Rectal smooth muscle tissue (tissue), 1 donor: ENCODE measurements at regions not wholly inside any gene's neighbourhood (a gene's known extent, or its start where the extent isn't known, plus 50 kb on each side); places are given as distances from the start of the nearest gene placed in this dataset.

ENCODE experiments used
- H3K27ac ChIP-seq: one replicate; pipeline ENCODE4 v1.7.0; 2013; ENCODE audit warnings: low read depth, low read length, inconsistent platforms
- H3K27me3 ChIP-seq: one replicate; pipeline ENCODE4 v1.7.0; 2013; ENCODE audit warnings: low read length; ENCODE audit not compliant: control insufficient read depth, insufficient read depth
- H3K36me3 ChIP-seq: one replicate; pipeline ENCODE4 v1.7.0; 2013; ENCODE audit warnings: low read length; ENCODE audit not compliant: control insufficient read depth, insufficient read depth
- H3K4me1 ChIP-seq: one replicate; pipeline ENCODE4 v1.7.0; 2013; ENCODE audit warnings: low read length; ENCODE audit not compliant: control insufficient read depth, insufficient read depth
- H3K4me3 ChIP-seq: one replicate; pipeline ENCODE4 v1.7.0; 2013; ENCODE audit warnings: low read length
- H3K9ac ChIP-seq: one replicate; pipeline ENCODE4 v1.7.0; 2013; ENCODE audit warnings: low read length

DNA sequence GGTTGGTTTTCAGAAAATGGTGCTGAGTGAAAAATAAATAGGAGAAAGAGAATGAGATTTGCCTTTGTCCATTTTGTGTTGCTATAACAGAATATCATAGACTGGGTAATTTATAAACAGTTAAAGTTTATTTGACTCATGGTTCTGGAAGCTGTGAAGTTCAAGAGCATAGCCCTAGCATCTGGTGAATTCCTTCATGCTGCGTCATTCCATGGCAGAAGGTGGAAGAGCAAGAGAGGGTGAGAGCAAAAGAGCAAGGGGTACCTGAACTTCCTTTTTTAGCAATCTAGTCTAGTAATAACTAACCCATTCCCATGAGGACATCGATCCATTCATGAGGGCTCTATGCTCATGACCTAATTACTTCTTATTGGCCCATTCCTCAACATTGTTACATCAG lies 209.1 kb upstream of the ZP4 start:
- no peaks in the 10 kb centered on the region for H3K4me1 ChIP-seq
- H3K27ac ChIP-seq: no peak overlapping the region
- no peak overlapping the region for H3K9ac ChIP-seq
- H3K27me3 ChIP-seq: no peaks in the 10 kb centered on the region
- H3K36me3 ChIP-seq: no peaks in the 10 kb centered on the region
- H3K4me3 ChIP-seq: no peak overlapping the region

DNA sequence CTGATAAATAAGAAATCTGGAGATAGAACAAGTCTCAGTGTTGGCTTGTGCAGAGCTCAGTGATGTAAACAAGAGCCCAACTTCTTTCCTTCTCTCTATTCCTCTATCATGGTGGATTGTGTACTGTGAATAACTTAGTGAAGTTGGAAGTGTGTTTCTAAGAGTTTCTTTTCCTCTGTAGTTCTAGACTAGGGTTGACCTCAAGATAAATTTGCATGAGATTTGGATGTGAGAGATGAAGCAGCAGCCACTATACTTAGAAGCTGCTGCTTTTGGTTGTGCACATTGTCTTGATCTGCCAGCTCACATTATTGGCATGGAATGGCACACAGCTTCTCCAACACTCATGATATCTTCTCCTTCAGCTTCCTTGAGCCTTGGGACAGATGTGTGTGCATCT lies 198.9 kb upstream of the ZP4 start:
- H3K9ac ChIP-seq: no peak overlapping the region
- H3K4me1 ChIP-seq: no peaks in the 10 kb centered on the region

DNA sequence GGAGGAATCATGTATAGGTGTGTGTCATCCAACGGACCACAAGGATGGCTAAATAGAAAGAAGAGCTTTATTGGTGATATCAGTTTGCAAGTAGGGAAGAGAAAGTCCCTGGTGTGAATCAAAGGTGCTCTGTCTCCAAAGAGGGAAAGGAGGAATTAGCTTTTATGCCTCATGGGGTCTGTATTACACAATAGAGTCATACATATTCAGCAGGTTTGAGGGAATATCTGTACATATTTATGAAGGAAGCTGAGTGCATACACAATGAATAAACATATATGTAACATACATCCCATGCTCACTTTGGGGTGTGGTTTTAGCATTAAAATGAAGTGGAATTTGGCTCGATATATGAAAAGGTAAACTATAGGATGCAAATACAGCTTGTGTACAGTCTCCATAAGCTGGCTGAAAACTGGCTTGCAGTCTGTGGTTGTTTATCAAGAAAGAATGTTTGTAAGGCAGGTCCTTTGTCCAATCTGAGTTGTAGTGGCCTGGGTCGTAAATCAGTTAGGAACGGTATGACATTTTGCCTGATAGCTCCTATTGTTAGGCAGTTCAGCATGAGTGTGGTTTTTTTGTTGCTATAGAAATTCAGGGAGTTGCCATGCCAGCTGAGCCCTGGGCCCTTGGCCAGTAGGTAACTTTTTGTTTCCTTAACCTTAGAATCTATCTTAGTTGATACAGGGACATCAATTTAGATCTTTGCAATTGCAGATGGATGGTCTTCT lies 198.0 kb upstream of the ZP4 start:
- no peaks in the 10 kb centered on the region for H3K27me3 ChIP-seq
- H3K4me3 ChIP-seq: no peak overlapping the region
- H3K36me3 ChIP-seq: no peaks in the 10 kb centered on the region
- H3K9ac ChIP-seq: no peak overlapping the region
- H3K27ac ChIP-seq: no peak overlapping the region
- H3K4me1 ChIP-seq: no peaks in the 10 kb centered on the region

More for the DNA sequence above, 198.9 kb upstream of the ZP4 start:
- Histone ChIP-seq H3K4me3 (no peak overlapping the region), H3K36me3 (no peaks in the 10 kb centered on the region), H3K27ac (no peak overlapping the region), H3K27me3 (no peaks in the 10 kb centered on the region)

DNA sequence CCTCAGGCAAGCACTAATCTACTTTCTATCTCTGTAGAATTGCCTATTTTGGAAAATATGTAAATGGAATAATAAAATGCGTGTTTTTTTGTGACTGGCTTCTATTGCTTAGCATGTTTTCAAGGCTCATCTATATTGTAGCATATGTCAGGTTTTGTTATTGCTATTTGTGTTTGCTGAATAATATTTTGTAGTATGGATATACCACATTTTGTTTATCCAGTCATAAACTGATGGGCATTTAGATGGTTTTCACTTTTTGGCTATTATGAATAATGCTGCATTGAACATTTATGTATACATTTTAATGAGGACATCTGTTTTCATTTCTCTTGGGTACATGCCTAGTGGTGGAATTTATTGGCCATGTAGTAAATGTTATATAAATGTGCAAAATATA lies 183.3 kb upstream of the ZP4 start:
- Histone ChIP-seq H3K9ac (no peak overlapping the region), H3K4me3 (no peak overlapping the region), H3K4me1 (no peaks in the 10 kb centered on the region), H3K36me3 (no peaks in the 10 kb centered on the region), H3K27me3 (no peaks in the 10 kb centered on the region), H3K27ac (no peak overlapping the region)

DNA sequence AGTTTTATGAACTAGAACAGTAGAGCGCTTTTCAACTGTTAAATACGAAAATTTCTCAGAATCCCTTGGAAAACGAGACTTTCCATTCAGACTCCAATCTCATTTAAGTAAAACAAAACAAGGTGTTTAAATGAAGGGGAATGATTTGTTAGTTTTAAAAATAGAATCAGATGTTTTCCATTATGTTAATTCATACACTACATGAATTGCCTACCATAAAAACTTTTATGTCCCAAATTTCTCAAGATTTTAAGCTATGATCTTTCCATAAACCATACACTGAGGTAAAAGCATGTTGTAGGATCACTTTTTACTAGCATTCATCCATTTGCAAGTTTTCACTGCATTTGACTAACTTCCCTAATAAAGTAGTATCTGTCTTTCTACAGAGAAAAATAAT lies 180.3 kb upstream of the ZP4 start:
- Histone ChIP-seq H3K4me3 (no peak overlapping the region), H3K36me3 (no peaks in the 10 kb centered on the region), H3K27me3 (no peaks in the 10 kb centered on the region), H3K27ac (no peak overlapping the region), H3K4me1 (no peaks in the 10 kb centered on the region), H3K9ac (no peak overlapping the region)

DNA sequence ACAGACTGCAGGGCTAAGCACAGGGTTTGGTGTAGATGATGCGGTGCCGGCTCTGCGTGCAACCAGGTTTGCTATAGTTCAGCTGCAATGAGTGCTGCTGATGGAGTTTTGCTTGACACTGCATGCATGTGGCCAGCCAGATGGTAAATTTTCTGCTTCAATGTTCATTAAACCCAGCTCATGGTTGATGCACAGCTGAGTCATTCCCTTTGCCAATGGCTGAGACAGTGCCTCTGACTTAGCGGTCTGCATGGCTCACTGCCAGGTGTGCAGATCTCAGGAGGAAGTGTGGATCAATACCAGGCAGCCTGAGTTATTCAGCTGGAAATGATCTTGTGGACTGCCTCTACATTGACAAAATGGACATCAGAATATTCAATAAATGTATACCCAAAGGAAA lies 172.7 kb upstream of the ZP4 start:
- Histone ChIP-seq H3K27me3 (no peaks in the 10 kb centered on the region), H3K36me3 (no peaks in the 10 kb centered on the region), H3K9ac (no peak overlapping the region), H3K4me3 (no peak overlapping the region), H3K27ac (no peak overlapping the region), H3K4me1 (no peaks in the 10 kb centered on the region)

DNA sequence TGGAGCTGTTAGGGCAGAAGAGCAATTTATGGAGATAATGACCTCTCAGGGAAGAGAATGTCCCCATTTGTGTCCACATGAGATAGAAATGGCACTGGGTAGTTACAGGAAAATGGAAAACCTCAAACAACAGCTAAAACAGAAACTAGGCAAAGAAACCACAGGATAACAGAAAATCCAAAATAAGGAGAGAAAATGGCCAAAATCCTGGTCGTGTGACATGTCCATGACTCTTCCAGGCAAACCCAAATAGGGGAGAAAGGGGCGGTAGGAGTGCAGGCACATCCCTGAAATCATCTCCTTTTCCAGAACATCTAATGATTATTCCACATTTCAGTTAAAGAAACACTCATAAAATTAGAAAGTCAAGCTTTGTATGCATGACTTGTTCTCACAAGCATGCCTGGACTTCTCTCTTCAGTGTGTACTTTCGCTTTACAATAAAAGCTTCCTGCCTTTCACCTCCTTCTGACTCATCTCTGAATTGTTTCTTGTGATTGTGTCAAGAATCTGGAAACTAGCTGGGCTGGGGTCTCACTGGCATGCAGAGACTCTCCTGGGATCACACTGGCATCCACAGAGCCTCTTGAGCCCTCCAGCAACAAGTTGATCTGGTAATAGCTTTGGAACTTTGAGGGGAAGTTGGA lies 171.4 kb upstream of the ZP4 start:
- no peaks in the 10 kb centered on the region for H3K27me3 ChIP-seq
- H3K4me3 ChIP-seq: no peak overlapping the region
- no peaks in the 10 kb centered on the region for H3K36me3 ChIP-seq
- no peak overlapping the region for H3K27ac ChIP-seq
- no peak overlapping the region for H3K9ac ChIP-seq
- no peaks in the 10 kb centered on the region for H3K4me1 ChIP-seq

DNA sequence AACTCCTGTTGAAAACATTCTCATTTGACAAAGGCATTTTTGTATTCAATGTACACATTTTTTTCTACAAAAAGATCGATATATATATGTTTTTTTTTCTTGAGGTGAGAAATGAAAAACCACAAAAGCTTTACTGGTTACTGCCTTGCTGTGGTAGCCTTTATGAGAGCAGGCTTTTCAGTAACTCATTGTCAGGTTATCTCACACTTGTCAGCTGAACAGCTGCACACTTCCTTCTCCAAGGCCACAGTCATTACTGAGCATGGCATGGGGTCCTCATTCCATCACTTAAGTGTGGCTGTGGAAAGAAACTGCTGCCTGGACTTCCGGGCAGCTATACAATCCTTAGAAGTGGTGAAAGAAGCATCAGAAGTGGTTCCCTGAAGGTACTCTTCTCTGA lies 169.3 kb upstream of the ZP4 start:
- Histone ChIP-seq H3K9ac (no peak overlapping the region), H3K4me1 (no peaks in the 10 kb centered on the region), H3K4me3 (no peak overlapping the region), H3K36me3 (no peaks in the 10 kb centered on the region), H3K27ac (no peak overlapping the region), H3K27me3 (no peaks in the 10 kb centered on the region)

DNA sequence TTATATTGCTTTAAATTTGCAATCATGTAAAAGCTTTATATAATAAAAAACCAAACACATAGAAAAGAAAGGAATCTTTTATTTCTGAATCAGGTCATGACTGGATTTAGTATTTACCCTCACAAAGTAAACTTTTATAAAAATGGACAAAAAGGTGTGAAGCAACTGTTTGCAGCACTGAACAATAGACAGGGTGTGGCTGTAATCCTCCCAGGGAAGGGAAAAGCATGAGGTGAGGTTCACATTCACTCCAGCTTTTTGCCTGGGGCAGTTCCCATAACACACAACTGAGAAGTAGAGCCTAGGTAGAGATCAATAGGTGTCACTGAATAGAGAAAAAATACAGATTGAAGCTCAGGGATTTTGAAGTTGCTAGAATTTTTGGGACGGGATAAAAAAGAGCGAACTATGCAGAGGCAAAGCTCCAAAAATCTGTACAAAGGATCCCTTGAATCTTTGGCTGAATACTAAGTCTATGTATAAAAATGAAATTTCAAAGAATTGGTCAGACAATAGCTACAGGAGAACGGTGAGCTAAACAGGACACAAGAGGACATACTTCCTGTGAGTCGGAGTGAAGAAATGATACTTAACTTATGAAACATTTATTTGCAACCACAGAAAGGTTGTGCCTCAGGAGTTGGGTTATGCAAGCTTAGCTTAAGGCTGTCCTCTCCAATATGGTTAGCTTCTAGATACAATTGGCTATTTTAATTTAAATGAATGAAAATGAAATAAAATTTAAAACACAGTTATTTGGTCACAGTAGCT lies 162.0 kb upstream of the ZP4 start:
- Histone ChIP-seq H3K9ac (no peak overlapping the region), H3K27me3 (no peaks in the 10 kb centered on the region), H3K4me1 (no peaks in the 10 kb centered on the region), H3K36me3 (no peaks in the 10 kb centered on the region), H3K4me3 (no peak overlapping the region), H3K27ac (no peak overlapping the region)

DNA sequence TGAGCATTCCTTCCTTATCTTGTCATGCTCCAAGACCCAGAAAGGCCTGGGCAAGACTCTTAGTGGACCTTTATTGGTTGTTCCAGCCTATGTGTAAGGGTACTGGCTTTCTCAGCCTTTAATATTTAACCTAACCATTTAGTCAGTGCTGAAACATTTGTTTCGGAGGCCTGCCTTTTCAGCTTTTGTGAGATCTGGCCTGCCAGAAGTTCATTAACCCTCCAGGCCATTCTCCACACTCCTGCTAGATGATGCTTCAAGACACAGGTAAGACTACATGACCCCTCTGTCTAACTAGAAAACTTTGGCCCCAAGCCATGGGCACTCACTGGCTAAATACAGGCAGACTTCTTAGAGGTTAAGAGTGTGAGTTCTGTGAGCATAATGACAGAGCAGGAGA lies 138.4 kb upstream of the ZP4 start:
- Histone ChIP-seq H3K27ac (no peak overlapping the region), H3K9ac (no peak overlapping the region), H3K4me1 (no peaks in the 10 kb centered on the region), H3K4me3 (no peak overlapping the region), H3K36me3 (no peaks in the 10 kb centered on the region), H3K27me3 (no peaks in the 10 kb centered on the region)

DNA sequence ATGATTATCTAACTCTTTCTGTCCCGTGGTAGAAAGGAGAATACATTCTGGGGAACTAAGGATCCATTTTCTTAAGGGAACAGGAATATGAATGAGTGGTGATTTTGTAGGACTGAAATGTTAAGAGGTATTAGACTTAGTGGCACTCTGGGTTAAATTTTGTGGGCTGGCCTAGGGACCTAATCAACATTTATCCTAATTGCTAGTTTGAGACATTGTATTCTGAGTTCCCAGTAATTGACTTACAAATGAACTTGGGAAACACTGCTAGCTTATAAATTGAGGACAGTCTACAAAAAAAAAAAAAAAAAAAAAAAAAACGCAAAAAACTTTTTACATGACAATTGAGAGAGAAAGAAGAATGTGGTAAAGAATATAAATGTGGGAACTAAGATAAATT lies 136.6 kb upstream of the ZP4 start:
- Histone ChIP-seq H3K27ac (no peak overlapping the region), H3K4me1 (no peaks in the 10 kb centered on the region), H3K36me3 (no peaks in the 10 kb centered on the region), H3K27me3 (no peaks in the 10 kb centered on the region), H3K4me3 (no peak overlapping the region), H3K9ac (no peak overlapping the region)

DNA sequence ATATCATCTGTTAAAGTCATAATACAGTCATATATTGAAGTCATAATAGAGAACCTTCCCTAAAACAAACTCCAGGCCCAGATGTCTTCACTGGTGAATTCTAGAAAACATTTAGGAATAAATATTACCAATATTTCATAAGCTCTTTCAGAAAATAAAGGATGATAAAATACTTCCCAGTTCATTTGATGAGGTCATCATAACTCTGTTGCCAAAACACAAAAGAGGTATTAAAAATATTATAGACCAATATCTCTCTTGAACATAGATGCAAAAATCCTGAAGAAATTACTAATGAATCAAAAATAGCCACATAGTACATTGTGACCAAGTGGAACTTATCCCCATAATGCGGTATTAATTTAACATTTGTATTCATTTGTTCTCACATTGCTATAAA lies 132.4 kb upstream of the ZP4 start:
- Histone ChIP-seq H3K36me3 (no peaks in the 10 kb centered on the region), H3K4me3 (no peak overlapping the region), H3K9ac (no peak overlapping the region), H3K27me3 (no peaks in the 10 kb centered on the region), H3K4me1 (no peaks in the 10 kb centered on the region), H3K27ac (no peak overlapping the region)
